ENCODE measurements at regions not wholly inside any gene's neighbourhood (a gene's known extent, or its start where the extent isn't known, plus 50 kb on each side); places are given as distances from the start of the nearest gene placed in this dataset.

DNA sequence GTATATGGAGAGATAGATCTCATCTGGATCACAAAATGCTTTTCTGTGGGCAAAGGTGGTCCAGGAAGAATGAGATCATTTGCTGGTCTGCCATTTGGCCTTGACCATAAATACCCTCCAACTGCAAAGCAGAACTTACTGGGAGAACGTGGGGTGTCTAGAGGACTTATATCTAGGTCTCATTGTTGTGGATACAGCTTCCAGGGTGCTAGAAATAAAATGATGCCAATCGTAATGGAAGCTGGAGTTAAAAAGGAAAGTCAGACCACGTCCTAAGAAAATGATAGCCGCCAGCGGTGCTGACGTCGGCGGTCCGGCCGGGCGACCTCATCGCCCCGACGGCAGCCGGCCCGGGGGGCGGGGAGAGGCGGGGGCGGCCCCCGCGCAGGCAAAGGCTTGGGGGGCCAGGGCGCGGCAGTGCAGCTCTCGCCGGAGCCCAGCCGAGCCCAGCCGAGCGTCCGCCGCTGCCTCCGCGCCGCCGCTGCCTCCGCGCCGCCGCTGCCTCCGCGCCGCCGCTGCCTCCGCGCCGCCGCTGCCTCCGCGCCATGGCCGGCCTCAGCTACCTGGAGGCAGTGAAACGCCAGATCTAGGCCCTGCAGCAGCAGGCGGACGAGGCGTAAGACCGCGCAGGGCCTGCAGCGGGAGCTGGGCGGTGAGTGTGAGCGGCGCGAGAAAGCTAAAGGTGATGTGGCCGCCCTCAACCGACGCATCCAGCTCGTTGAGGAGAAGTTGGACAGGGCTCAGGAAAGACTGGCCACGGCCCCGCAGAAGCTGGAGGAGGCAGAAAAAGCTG, 89.5 kb downstream of the EOMES start (continued):
- TF ChIP-seq HNF1A (IDR thresholded peaks at IDR 0.05; ENCODE audit: low read depth) = no peak
- TF ChIP-seq HNF1A (CRISPR knock-in tag; IDR thresholded peaks at IDR 0.05; ENCODE audit: borderline replicate concordance) = no peak
- peak; percentile 46; the same call in 1 of the 2 replicates for TF ChIP-seq POGZ (CRISPR knock-in tag; IDR thresholded peaks at IDR 0.05)
- no peak for TF ChIP-seq ZNF605 (CRISPR knock-in tag; IDR thresholded peaks at IDR 0.05)
- TF ChIP-seq, protein P1, sequence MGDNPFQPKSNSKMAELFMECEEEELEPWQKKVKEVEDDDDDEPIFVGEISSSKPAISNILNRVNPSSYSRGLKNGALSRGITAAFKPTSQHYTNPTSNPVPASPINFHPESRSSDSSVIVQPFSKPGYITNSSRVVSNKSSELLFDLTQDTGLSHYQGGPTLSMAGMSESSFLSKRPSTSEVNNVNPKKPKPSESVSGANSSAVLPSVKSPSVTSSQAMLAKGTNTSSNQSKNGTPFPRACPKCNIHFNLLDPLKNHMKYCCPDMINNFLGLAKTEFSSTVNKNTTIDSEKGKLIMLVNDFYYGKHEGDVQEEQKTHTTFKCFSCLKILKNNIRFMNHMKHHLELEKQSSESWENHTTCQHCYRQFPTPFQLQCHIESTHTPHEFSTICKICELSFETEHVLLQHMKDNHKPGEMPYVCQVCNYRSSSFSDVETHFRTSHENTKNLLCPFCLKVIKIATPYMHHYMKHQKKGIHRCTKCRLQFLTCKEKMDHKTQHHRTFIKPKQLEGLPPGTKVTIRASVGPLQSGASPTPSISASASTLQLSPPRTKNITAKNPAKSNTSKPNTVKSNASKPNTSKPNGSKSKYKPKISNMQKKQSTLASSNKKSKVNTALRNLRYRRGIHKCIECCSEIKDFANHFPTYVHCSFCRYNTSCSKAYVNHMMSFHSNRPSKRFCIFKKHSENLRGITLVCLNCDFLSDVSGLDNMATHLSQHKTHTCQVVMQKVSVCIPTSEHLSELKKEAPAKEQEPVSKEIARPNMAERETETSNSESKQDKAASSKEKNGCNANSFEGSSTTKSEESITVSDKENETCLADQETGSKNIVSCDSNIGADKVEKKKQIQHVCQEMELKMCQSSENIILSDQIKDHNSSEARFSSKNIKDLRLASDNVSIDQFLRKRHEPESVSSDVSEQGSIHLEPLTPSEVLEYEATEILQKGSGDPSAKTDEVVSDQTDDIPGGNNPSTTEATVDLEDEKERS (CRISPR knock-in tag; IDR thresholded peaks at IDR 0.05) = peak; percentile 44; the same call in 1 of the 2 replicates
- no peak for TF ChIP-seq HCFC1 (IDR thresholded peaks at IDR 0.05; ENCODE audit: low read depth, low read length)
- TF ChIP-seq NKX3-1 (CRISPR knock-in tag; IDR thresholded peaks at IDR 0.05) = no peak
- TF ChIP-seq NR2F2 (IDR thresholded peaks at IDR 0.05; ENCODE audit: borderline replicate concordance, low read depth) = peak; percentile 17; the same call in 1 of the 2 replicates
- TF ChIP-seq, protein P2, sequence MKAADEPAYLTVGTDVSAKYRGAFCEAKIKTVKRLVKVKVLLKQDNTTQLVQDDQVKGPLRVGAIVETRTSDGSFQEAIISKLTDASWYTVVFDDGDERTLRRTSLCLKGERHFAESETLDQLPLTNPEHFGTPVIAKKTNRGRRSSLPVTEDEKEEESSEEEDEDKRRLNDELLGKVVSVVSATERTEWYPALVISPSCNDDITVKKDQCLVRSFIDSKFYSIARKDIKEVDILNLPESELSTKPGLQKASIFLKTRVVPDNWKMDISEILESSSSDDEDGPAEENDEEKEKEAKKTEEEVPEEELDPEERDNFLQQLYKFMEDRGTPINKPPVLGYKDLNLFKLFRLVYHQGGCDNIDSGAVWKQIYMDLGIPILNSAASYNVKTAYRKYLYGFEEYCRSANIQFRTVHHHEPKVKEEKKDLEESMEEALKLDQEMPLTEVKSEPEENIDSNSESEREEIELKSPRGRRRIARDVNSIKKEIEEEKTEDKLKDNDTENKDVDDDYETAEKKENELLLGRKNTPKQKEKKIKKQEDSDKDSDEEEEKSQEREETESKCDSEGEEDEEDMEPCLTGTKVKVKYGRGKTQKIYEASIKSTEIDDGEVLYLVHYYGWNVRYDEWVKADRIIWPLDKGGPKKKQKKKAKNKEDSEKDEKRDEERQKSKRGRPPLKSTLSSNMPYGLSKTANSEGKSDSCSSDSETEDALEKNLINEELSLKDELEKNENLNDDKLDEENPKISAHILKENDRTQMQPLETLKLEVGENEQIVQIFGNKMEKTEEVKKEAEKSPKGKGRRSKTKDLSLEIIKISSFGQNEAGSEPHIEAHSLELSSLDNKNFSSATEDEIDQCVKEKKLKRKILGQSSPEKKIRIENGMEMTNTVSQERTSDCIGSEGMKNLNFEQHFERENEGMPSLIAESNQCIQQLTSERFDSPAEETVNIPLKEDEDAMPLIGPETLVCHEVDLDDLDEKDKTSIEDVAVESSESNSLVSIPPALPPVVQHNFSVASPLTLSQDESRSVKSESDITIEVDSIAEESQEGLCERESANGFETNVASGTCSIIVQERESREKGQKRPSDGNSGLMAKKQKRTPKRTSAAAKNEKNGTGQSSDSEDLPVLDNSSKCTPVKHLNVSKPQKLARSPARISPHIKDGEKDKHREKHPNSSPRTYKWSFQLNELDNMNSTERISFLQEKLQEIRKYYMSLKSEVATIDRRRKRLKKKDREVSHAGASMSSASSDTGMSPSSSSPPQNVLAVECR (CRISPR knock-in tag; IDR thresholded peaks at IDR 0.05; ENCODE audit: borderline replicate concordance) = peak; percentile 48; the same call in 1 of the 2 replicates
- no peak for TF ChIP-seq GMEB1 (CRISPR knock-in tag; IDR thresholded peaks at IDR 0.05; ENCODE audit: borderline replicate concordance)
- TF ChIP-seq SUZ12 (IDR thresholded peaks at IDR 0.05; ENCODE audit: low read depth, low read length) = no peak
- no peak for TF ChIP-seq MZF1 (CRISPR knock-in tag; IDR thresholded peaks at IDR 0.05; ENCODE audit: borderline replicate concordance)
- no peak for TF ChIP-seq MEIS1 (CRISPR knock-in tag; IDR thresholded peaks at IDR 0.05; ENCODE audit: borderline replicate concordance)
- TF ChIP-seq BATF2 (CRISPR knock-in tag; IDR thresholded peaks at IDR 0.05) = 0 out of 2 replicates have a peak, but pooled peaks have one; percentile 60
